HG03432 (cell line): ENCODE measurements at regions not wholly inside any gene's neighbourhood (a gene's known extent, or its start where the extent isn't known, plus 50 kb on each side); places are given as distances from the start of the nearest gene placed in this dataset.
"Not testable (repeated sequence)": the region's sequence is repeated elsewhere in the genome, so short reads cannot be mapped to it uniquely, and the experiment has no call there.

Source experiments
- ATAC-seq: cut with Tn5 transposase; IDR thresholded peaks from one replicate; pipeline ENCODE4 v1.9.1; 2021; ENCODE audit warnings: mild to moderate bottlenecking, moderate library complexity; ENCODE audit not compliant: unreplicated experiment

GRCh38 chr7:76852362-76852761 is 179.8 kb downstream of the SPDYE17 start:
- not testable (repeated sequence) for ATAC-seq

- not testable (repeated sequence) for ATAC-seq
These were observed 180.5 kb downstream of the SPDYE17 start for GRCh38 chr7:76851617-76852016.

DNA sequence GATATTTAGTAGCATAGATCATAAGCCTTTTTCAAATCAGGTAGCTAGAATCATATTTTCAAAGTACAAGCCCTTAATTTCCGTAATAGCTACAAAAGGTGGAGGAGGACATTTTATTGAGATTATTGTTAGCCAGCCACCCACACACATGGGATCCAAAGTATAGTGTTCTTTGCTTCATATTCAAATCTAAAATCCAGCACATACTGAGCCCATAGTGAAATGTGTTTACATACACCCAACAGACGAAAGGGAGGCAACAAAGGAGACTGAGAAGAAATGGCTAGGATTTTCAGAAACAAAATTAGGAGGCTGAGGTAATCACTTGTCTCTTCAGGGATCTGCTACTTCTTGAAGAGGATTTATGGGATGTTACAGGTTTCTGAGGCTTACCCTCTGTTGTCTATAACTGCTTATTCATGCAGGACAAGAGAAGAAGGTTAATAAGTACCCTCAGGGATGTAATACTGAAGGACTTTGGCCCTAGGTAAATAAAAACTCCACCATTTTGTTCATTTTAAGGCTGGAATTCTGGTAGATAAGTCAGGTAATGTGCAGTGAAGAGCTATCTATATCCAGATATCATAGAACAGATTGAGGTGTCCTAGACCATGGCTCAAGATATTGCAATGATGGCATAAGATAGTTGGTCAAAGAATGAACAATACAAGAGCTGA is 182.1 kb downstream of the SPDYE17 start:
- not testable (repeated sequence) for ATAC-seq

DNA sequence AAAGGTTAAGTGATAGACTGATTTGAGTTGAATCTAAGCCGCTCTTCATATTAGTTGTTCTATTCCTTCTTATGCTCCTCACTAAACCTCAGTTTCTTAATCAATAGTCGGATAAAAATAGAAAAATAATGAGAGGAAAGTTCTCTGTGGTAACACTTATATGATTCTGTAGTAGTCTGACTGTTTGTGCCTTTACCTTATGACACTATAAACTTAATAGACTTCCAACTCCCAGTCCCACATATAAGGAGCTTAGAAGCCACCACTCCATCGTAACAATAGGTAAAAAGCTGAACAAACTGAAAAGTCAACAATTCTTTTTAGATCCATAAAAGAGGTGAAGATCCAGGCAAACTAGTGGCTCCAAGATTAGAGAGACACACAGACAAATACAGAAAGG is 192.3 kb downstream of the SPDYE17 start:
- not testable (repeated sequence) for ATAC-seq

GRCh38 chr7:76839214-76839613 is 192.9 kb downstream of the SPDYE17 start:
- ATAC-seq = not testable (repeated sequence)

GRCh38 chr7:76838357-76838756 is 193.8 kb downstream of the SPDYE17 start:
- not testable (repeated sequence) for ATAC-seq

DNA sequence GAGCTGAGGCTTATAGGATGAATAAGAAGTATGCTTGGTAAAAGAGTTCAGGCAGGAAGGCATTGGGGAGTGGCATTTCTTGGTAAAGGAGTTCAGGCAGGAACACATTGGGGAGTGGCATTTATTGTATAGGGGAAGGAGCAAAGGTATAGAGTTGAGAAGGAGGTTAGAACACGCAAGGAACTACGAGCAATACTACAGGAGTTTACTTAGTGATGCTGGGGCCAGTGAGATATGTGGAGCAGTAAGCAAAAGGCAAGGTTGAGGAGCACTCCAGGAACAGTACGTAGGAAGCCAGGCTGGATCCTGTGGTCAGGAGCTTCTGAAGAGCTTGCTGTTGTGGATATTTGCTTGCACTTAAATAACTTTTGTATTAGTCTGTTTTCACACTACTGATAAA is 202.2 kb upstream of the POMZP3 start:
- ATAC-seq = not testable (repeated sequence)

- not testable (repeated sequence) for ATAC-seq
These were observed 199.1 kb upstream of the POMZP3 start for GRCh38 chr7:76826181-76826580.

DNA sequence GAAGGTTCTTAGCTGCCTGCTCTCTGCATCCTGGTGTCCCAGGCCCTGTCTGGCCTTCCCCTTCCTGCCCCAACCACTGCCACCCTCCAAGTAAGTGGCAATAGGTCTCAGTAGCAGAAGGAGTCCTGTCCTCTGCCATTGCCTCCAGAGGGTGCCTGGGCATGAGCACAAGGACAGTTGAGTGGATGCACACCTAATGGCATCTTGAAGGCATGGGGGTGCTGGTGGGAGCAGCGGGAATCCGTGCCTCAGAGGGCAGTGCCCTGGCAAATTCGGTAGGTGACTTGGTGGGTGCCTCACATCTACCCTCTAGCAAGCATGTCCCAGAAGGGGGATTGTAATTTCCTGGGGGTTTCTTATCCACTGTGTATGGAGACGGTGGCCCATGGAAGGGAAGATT is 182.8 kb upstream of the POMZP3 start:
- not testable (repeated sequence) for ATAC-seq

DNA sequence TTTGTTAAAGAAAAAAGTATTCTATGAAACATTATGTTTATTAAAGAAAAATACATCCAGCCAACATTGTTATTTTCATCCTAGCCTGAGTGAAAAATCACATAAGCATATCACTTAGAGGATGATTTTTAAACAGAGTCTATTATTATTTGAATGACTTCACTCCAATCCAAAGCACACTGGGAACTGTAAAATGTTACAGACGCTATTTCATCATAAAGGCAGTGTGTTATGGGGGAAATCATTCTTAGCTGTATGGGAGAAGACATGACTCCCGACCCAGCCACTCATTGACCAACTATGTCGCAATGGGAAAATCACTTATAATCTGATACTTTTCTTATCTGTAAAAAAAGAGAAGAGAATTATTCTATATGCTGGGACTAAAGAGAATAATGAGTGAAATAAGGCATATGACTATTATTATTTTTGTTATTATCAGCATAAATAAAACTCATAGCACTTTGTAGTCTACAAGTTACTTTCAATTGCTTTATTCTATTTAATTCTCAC is 180.6 kb upstream of the POMZP3 start:
- not testable (repeated sequence) for ATAC-seq

GRCh38 chr7:76806460-76806859 is 179.4 kb upstream of the POMZP3 start:
- ATAC-seq = not testable (repeated sequence)

DNA sequence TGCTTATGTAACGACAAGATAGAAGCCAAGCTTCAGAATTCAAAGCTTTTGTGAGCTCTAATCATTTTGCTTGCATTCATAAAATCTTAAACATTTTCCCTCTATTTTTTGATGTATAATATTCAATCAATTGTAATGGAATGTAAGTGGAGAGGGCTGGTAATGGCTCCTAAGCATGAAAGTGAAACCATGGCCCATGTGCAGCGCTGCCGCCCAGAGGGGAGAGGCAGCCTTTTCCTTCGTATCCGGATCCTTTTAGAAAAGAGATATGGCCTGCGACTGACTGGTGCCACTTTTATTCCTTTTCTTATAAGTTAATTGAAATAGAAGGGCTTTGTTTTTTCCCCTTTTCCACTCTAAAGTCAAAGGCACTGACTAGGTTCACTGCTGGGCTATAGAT is 178.9 kb upstream of the POMZP3 start:
- not testable (repeated sequence) for ATAC-seq

- ATAC-seq = not testable (repeated sequence)
These were observed 178.2 kb upstream of the POMZP3 start for GRCh38 chr7:76805262-76805661.

DNA sequence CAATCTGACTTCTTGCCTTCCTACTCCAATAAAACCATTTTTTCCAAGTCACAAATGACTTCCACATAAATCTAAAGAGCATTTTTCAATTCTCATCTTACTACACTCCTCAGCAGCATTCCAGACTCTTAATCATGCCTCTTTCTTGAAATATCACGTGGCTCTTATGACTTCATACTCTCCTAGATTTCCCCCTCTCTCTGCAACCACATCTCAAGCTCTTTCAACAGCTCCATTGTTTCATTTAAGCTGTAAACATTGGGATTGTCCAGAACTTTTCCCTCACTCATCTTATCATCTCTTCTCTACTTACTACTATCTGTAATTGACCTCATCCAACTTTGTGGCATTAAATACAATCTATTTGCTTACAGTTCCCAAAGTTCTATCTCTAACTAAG is 170.6 kb upstream of the POMZP3 start:
- ATAC-seq = not testable (repeated sequence)

- ATAC-seq = not testable (repeated sequence)
These were observed 153.6 kb upstream of the POMZP3 start for GRCh38 chr7:76780693-76781092.

DNA sequence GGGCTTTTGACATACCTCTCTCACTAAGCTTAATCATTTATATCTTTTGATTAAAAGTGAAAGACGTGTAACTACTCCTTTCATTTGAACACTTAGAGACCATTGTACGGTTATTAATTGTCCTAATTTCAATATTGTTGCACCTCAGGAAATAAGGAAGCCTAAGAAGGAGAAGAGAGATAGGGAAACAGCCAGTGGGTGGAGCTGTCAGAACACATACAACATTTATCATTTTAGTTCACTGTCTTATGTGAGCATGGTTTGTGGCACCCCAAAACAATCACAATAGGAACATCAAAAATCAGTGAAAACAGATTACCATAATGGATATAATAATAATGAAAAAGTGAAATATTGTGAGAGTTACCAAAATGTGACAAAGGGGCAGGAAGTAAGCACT is 147.2 kb upstream of the POMZP3 start:
- ATAC-seq = not testable (repeated sequence)

GRCh38 chr7:76771980-76772379 is 144.9 kb upstream of the POMZP3 start:
- ATAC-seq = not testable (repeated sequence)

- not testable (repeated sequence) for ATAC-seq
These were observed 136.9 kb upstream of the POMZP3 start for GRCh38 chr7:76763977-76764376.

GRCh38 chr7:76760546-76761220 is 133.6 kb upstream of the POMZP3 start:
- not testable (repeated sequence) for ATAC-seq

GRCh38 chr7:76739538-76739937 is 112.5 kb upstream of the POMZP3 start:
- ATAC-seq = not testable (repeated sequence)

DNA sequence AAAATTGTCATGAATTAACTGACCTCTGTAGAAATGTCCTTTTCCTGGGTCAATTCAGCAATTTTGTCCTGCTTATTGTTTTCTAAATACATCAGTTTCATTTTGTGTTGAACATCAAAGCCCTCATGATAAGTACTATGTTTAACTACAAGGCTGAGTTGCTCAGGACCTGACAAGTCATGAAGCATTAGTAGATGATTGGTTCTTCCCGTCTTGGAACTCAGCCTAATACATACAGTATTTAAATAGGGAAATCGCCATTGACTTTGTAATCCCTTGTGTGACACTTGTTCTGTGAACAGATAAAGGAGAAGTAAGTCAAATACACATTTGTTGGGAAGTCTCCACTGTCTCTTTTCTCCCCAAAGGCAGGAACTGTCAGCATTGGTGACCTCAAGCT is 109.6 kb upstream of the POMZP3 start:
- not testable (repeated sequence) for ATAC-seq

DNA sequence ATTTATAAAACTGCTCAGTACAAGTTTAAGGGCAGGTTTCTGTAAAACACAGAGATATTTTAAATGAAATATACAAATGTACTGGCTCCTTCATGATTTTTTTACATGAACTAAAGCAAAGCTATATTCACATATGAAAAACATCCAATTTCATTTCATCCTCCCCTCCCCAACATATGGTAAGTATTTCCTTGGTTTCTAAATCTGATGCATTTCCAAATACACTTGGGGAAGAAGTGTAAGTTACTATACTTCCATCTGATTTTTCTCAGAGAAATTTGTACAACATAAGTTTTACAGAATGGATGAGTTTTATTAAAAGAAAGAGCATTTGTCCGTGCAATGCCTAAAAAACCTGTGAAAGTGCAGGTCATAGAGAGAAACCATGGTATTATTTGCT is 109.0 kb upstream of the POMZP3 start:
- not testable (repeated sequence) for ATAC-seq
